Liver (tissue), 3 donors: ENCODE measurements at regions not wholly inside any gene's neighbourhood (a gene's known extent, or its start where the extent isn't known, plus 50 kb on each side); places are given as distances from the start of the nearest gene placed in this dataset.

ENCODE experiments used
- ATF3 ChIP-seq: IDR thresholded peaks from 2 replicates; pipeline ENCODE4 v1.6.1; 2016; ENCODE audit warnings: antibody characterized with exemption
- CTCF ChIP-seq: fragments of 150-350 bp; IDR thresholded peaks from 2 replicates; pipeline ENCODE4 v1.5.1; 2017; ENCODE audit warnings: improper control_type of control experiment, low read depth, low read length; ENCODE audit not compliant: missing input control
- FOXA2 ChIP-seq: IDR thresholded peaks from 2 replicates; pipeline ENCODE4 v1.6.1; 2016; ENCODE audit warnings: antibody characterized with exemption
- GABPA ChIP-seq, 2 donors: IDR thresholded peaks in 1 of 2; conservative IDR thresholded peaks in 1 of 2; 2 replicates each; pipeline ENCODE4 v1.6.1; 2016; ENCODE audit warnings: antibody characterized with exemption in 2 of 2, mild to moderate bottlenecking in 1 of 2, moderate library complexity in 1 of 2
- HNF4A ChIP-seq, 2 donors: conservative IDR thresholded peaks; 2 replicates each; pipeline ENCODE4 v1.6.1; 2016; ENCODE audit warnings: antibody characterized with exemption in 2 of 2, mild to moderate bottlenecking in 2 of 2
- MAX ChIP-seq: IDR thresholded peaks from 2 replicates; pipeline ENCODE4 v1.6.1; 2016; ENCODE audit warnings: antibody characterized with exemption
- RAD21 ChIP-seq, 2 donors: IDR thresholded peaks; 2 replicates each; pipeline ENCODE4 v1.6.1; 2016; ENCODE audit warnings: antibody characterized with exemption in 2 of 2, mild to moderate bottlenecking in 2 of 2
- REST ChIP-seq: IDR thresholded peaks from 2 replicates; pipeline ENCODE4 v1.6.1; 2016; ENCODE audit warnings: antibody characterized with exemption, mild to moderate bottlenecking
- RXRA ChIP-seq, 2 donors: IDR thresholded peaks; 2 replicates each; pipeline ENCODE4 v1.6.1; 2017 to 2018; ENCODE audit warnings: antibody characterized with exemption in 2 of 2, mild to moderate bottlenecking in 1 of 2
- SP1 ChIP-seq: IDR thresholded peaks from 2 replicates; pipeline ENCODE4 v1.6.1; 2018; ENCODE audit warnings: antibody characterized with exemption, mild to moderate bottlenecking
- TAF1 ChIP-seq: conservative IDR thresholded peaks from 2 replicates; pipeline ENCODE4 v1.6.1; 2016; ENCODE audit warnings: antibody characterized with exemption, mild to moderate bottlenecking
- YY1 ChIP-seq: IDR thresholded peaks from 2 replicates; pipeline ENCODE4 v1.6.1; 2016; ENCODE audit warnings: antibody characterized with exemption, mild to moderate bottlenecking
- ZBTB33 ChIP-seq: IDR thresholded peaks from 2 replicates; pipeline ENCODE4 v1.6.1; 2016; ENCODE audit warnings: antibody characterized with exemption
- donor health status: healthy.
- donor health status: healthy.

- TF ChIP-seq CTCF (no peak), RAD21 (IDR thresholded peaks at IDR 0.05) (no peak), MAX (no peak), YY1 (no peak), REST (no peak), ZBTB33 (no peak), RXRA (IDR thresholded peaks at IDR 0.05) (no peak), TAF1 (no peak), ATF3 (no peak), SP1 (no peak), HNF4A (conservative IDR thresholded peaks at IDR 0.05) (no peak), GABPA (IDR thresholded peaks at IDR 0.05 in 1 of 2, conservative IDR thresholded peaks at IDR 0.05 in 1 of 2) (no peak), FOXA2 (no peak)
These were observed 106.3 kb upstream of the LYPLAL1 start for GRCh38 chr1:219067350-219067712.
